PC-3 (cell line): ENCODE measurements at regions not wholly inside any gene's neighbourhood (a gene's known extent, or its start where the extent isn't known, plus 50 kb on each side); places are given as distances from the start of the nearest gene placed in this dataset.
"Not testable (repeated sequence)": the region's sequence is repeated elsewhere in the genome, so short reads cannot be mapped to it uniquely, and the experiment has no call there.

Experiments
- ATAC-seq: fragments of 200-7000 bp; cut with Tn5 transposase; 2 replicates; pipeline ENCODE4 v1.9.1; 2020; ENCODE audit warnings: mild to moderate bottlenecking, moderate library complexity
- BruUV-seq: library from RNA; stranded (reverse); fragments of 400-500 nt; replicated peaks from 2 replicates; lab custom pipeline; 2021; lab: Mats Ljungman, UMichigan
- CTCF ChIA-PET: fragments of 300-600 bp; sonication (Branson Sonifier 250); formaldehyde crosslinking; loops from one replicate; lab custom pipeline; 2022; ENCODE audit warnings: antibody characterized with exemption; lab: Charles Lee
- POLR2A ChIA-PET: fragments of 300-600 bp; sonication (Branson Sonifier 250); formaldehyde crosslinking; loops from one replicate; lab custom pipeline; 2022; ENCODE audit warnings: antibody characterized with exemption; ENCODE audit not compliant: unreplicated experiment; lab: Charles Lee
- DNase-seq: peaks from one replicate; pipeline ENCODE4 v3.0.0-alpha.2; 2015
- H2AFZ ChIP-seq: fragments of 300-600 bp; sonication (generic); 2 replicates; pipeline ENCODE4 v1.6.0; 2016; ENCODE audit warnings: antibody characterized with exemption, low read length
- H3F3A ChIP-seq: fragments of 300-600 bp; sonication (generic); one replicate; pipeline ENCODE4 v1.6.0; 2017; ENCODE audit warnings: antibody characterized with exemption, low read length, control low read depth, mild to moderate bottlenecking; ENCODE audit not compliant: unreplicated experiment
- H3K27ac ChIP-seq: fragments of 300-600 bp; sonication (generic); 2 replicates; pipeline ENCODE4 v1.5.1; 2016; ENCODE audit warnings: mild to moderate bottlenecking, low read length
- H3K27me3 ChIP-seq: fragments of 300-600 bp; sonication (generic); 2 replicates; pipeline ENCODE4 v1.6.1; 2016; ENCODE audit warnings: low read length, mixed read lengths
- H3K36me3 ChIP-seq: fragments of 300-600 bp; sonication (generic); 2 replicates; pipeline ENCODE4 v1.6.1; 2016; ENCODE audit warnings: low read depth, mixed run types, low read length, mixed read lengths
- H3K4me1 ChIP-seq: fragments of 300-600 bp; sonication (generic); 2 replicates; pipeline ENCODE4 v1.5.1; 2016; ENCODE audit warnings: low read length; ENCODE audit not compliant: insufficient read depth
- H3K4me2 ChIP-seq: fragments of 300-600 bp; sonication (generic); 2 replicates; pipeline ENCODE4 v1.6.0; 2016; ENCODE audit warnings: low read length
- H3K4me3 ChIP-seq: fragments of 300-600 bp; sonication (generic); 2 replicates; pipeline ENCODE4 v1.5.1; 2016; ENCODE audit warnings: mild to moderate bottlenecking, low read length, mixed read lengths
- H3K79me2 ChIP-seq: fragments of 300-600 bp; sonication (generic); 2 replicates; pipeline ENCODE4 v1.6.1; 2017; ENCODE audit warnings: low read length, mixed read lengths
- H3K9ac ChIP-seq: fragments of 300-600 bp; sonication (generic); 2 replicates; pipeline ENCODE4 v1.6.0; 2016; ENCODE audit warnings: mild to moderate bottlenecking, low read length
- H3K9me2 ChIP-seq: fragments of 300-600 bp; sonication (generic); replicated peaks from 2 replicates; pipeline ENCODE4 v1.6.1; 2016; ENCODE audit warnings: mixed run types, low read length, mixed read lengths
- H3K9me3 ChIP-seq: fragments of 300-600 bp; sonication (generic); 2 replicates; pipeline ENCODE4 v1.6.1; 2016; ENCODE audit warnings: low read length, mixed read lengths
- H4K20me1 ChIP-seq: fragments of 300-600 bp; sonication (generic); 2 replicates; pipeline ENCODE4 v1.6.1; 2016; ENCODE audit warnings: low read length, mixed read lengths
- intact Hi-C: fragments of 100-400 bp; cut with micrococcal nuclease; formaldehyde crosslinking; loops from 2 replicates; pipeline ENCODE4 v1.9.0; 2023

DNA sequence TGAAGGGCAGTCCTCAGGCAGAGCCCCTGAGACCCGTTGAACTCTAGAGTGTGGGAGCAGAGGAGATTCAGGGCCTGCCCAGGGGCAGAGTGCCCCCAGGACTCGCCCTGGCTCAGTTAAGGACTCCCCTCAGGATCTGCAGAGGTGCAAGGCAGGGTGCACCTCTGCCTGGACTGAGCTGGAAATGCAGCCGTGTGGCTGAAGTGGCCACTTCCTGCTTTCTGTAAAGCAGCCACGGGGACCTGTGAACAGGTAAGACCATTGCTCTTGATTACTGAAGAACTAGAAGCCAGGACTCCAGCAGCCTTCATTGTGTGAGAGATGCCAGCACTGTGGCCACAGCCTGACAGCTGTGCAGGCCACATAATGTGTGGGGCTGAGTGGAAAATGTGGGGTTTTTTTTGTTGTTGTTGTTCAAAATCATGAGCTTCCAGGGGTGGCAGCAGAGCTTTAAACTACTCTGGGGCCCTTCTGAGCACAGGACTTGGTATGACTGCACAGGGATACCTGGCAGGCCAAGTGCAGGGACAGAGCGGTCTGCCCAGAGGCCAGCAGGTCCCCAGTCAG lies 339.8 kb downstream of the CACNA1B start:
- CTCF ChIA-PET, H2AFZ ChIP-seq, H3K79me2 ChIP-seq, H3K36me3 ChIP-seq, H3K9me3 ChIP-seq, H3K9ac ChIP-seq, H4K20me1 ChIP-seq, H3K27me3 ChIP-seq, DNase-seq, H3K27ac ChIP-seq, BruUV-seq, H3F3A ChIP-seq, H3K4me3 ChIP-seq, intact Hi-C loops, ATAC-seq, POLR2A ChIA-PET, H3K9me2 ChIP-seq, H3K4me2 ChIP-seq, H3K4me1 ChIP-seq: not testable (repeated sequence)

DNA sequence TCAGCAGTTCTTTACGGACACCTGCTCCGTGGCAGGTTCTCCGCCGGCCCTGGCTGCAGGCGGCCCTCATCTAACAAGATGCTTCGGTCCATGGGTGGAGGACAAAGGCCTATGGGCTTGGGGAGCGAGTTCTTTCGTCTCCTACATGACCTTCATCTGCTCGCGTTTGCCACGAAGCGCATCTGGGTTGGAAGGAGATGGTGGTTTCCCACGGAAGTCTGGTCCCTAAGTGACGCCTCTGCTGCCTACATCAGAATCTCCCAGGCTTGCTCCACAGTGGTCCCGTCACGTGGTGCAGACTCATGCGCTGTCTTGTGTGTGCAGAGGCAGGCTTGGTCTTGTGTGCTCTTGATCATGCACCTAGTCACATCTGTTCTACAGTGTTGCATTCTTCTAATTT lies 341.7 kb downstream of the CACNA1B start:
- ATAC-seq, H2AFZ ChIP-seq, H3F3A ChIP-seq, H3K4me1 ChIP-seq, H3K36me3 ChIP-seq, H3K27ac ChIP-seq, H3K9ac ChIP-seq, POLR2A ChIA-PET, H3K9me3 ChIP-seq, H3K4me2 ChIP-seq, H3K4me3 ChIP-seq, H4K20me1 ChIP-seq, H3K27me3 ChIP-seq, CTCF ChIA-PET, DNase-seq, BruUV-seq, H3K9me2 ChIP-seq, H3K79me2 ChIP-seq, intact Hi-C loops: not testable (repeated sequence)

DNA sequence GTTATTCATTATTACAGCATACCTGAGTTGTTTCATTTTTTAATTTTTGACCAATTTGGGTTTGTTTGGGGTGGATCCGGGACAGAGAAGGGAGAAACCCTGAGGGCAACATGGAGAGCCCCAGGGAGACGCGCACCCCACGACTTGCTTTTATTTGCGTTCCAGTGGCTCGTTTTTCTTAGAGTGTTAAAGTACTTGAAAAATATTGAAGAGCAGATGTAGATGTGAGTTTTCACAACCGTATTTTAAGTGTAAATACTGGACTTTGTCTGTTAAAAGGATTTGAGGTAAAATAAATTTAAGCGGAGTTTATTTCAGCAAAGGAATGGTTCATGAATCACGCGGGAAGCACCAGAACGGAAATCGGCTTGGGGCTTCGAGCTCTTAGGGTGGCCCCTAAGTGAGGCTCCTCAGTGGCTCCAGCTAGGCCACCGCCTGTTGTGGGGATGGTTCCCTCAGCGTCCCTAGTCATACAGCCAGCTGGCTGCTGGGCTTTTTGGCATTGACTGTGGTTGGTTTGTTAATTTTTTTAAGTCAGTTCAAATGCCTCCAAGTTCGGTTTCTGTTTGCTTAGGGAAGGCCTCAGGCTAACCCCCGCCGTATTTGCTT lies 344.0 kb downstream of the CACNA1B start:
- CTCF ChIA-PET, H3K4me2 ChIP-seq, DNase-seq, H3K79me2 ChIP-seq, H3F3A ChIP-seq, H3K4me1 ChIP-seq, H3K4me3 ChIP-seq, H2AFZ ChIP-seq, BruUV-seq, H3K27ac ChIP-seq, H3K9me3 ChIP-seq, H3K9ac ChIP-seq, POLR2A ChIA-PET, H4K20me1 ChIP-seq, intact Hi-C loops, H3K36me3 ChIP-seq, H3K27me3 ChIP-seq, H3K9me2 ChIP-seq: not testable (repeated sequence)
- peak; percentile 46 for ATAC-seq

DNA sequence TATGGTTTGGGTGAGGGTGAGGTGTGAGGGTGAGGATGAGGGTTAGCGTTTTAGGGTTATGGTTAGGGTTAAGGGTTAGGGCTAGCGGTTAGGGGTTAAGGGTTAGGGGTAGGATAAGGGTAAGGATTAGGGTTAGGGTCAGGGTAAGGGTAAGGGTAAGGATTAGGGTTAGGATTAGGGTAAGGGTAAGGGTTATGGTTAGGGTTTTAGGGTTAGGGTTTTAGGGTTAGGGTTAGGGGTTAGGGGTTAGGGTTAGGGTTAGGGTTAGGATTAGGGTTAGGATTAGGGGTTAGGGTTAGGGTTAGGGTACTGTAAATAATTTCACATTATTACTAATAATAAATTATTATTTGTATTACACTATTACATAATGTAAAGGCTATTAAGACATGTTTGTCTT lies 359.5 kb downstream of the CACNA1B start:
- DNase-seq, H3K79me2 ChIP-seq, H3K9me3 ChIP-seq, CTCF ChIA-PET, H3K4me1 ChIP-seq, H3K27me3 ChIP-seq, H3K36me3 ChIP-seq, H2AFZ ChIP-seq, H3K9me2 ChIP-seq, H4K20me1 ChIP-seq, H3K27ac ChIP-seq, POLR2A ChIA-PET, ATAC-seq, BruUV-seq, H3F3A ChIP-seq, H3K4me3 ChIP-seq, H3K4me2 ChIP-seq, H3K9ac ChIP-seq, intact Hi-C loops: not testable (repeated sequence)

DNA sequence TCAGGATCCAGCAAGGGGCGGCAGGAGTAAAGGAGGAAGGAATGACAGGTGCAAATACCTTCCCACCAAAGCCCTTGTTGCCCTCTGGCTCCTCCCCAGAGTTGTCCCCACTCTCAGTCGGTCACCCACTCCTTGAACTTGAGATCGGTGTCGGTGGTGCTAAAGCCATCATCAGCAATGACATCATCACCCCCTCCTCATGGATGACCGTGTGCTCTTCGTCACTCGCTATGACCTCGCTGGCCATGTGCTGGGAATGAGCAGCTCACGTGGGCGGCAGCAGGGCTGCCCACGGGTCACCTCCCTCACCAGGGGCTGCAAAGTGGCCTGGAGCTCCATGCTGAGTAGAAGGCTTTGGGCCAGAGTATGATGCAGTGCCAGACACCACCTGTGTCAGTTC lies 405.3 kb downstream of the CACNA1B start:
- H3K9me3 ChIP-seq, H4K20me1 ChIP-seq, H3K79me2 ChIP-seq, H2AFZ ChIP-seq, H3K27me3 ChIP-seq, H3K9ac ChIP-seq, H3K9me2 ChIP-seq, CTCF ChIA-PET, H3K4me3 ChIP-seq, H3K4me1 ChIP-seq, POLR2A ChIA-PET, H3K36me3 ChIP-seq, H3K4me2 ChIP-seq, H3F3A ChIP-seq, DNase-seq, intact Hi-C loops, H3K27ac ChIP-seq, ATAC-seq, BruUV-seq: not testable (repeated sequence)
